ENCODE measurements at regions not wholly inside any gene's neighbourhood (a gene's known extent, or its start where the extent isn't known, plus 50 kb on each side); places are given as distances from the start of the nearest gene placed in this dataset.

DNA sequence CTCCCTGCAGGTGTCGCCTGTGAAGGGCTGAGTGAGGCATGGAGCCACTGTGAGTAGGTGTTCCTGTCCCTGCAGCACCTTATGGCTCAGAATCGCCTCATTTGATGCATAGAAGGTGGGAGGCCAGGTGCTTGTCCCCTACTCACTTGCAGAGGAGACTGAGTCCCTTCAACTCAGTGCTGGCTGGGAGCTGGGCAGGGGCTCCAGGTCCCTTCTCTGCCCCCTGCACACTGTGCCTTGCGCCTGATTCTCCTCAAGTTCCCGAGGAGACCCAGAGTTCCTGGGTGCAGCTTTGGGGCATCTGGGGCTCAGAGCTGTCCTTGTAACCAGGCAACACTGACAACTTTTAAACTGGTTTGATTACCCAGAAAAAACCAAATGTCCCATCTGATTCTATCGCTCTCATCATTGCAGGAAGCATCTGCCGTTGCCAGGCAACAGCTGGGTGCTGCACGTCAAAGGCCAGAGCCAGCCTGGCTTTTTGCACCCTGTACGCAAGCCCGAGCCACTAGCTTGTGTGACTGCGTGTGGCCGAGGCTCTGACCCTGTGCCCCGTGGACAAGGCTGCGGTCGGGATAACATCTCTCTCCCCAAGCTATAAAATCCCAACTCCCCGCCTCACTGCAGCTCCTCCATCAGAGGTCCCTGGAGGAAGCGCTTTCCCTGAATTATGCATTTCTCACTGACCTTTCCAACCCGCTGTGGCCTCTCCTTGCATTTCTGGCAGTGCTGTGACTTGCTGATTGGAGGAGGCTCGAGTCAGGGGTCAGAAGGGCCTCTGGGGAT, 130.8 kb upstream of the HDAC4 start:
- peak overlapping the region; percentile 76 for H3K27ac ChIP-seq
- no peaks in the 10 kb centered on the region for H3K9me3 ChIP-seq (ENCODE audit: low read depth)
- peak; percentile 85 for DNase-seq (ENCODE audit: low spot score)
- H4K20me1 ChIP-seq (ENCODE audit: low read depth), result no peaks in the 10 kb centered on the region
- H3K36me3 Mint-ChIP-seq, result no peaks in the 10 kb centered on the region
- peaks cover 10% of the 10 kb centered on the region for H3F3A ChIP-seq (ENCODE audit: low read depth)
- no peaks in the 10 kb centered on the region for H3K27me3 ChIP-seq
- no peaks in the 10 kb centered on the region for H3K79me2 ChIP-seq (ENCODE audit: low read depth)
- no peak overlapping the region for H3K4me3 ChIP-seq
- H3K4me3 Mint-ChIP-seq, result peak overlapping the region; percentile 70
- peak overlapping the region; percentile 93 for H3K27ac Mint-ChIP-seq
- H3K9me3 Mint-ChIP-seq, result peaks cover 20% of the 10 kb centered on the region
- H3K4me1 Mint-ChIP-seq, result peaks cover 41% of the 10 kb centered on the region
- no peak overlapping the region for H3K9ac ChIP-seq
- H2AFZ ChIP-seq (replicated peaks), result peak overlapping the region; percentile 3
- peaks cover 17% of the 10 kb centered on the region for H3K4me1 ChIP-seq
- peak overlapping the region; percentile 54 for H3K4me2 ChIP-seq
- TF ChIP-seq EZH2phosphoT487 (IDR thresholded peaks at IDR 0.05) (no peak), EZH2 (IDR thresholded peaks at IDR 0.05) (no peak)
- TF ChIP-seq, protein P1, sequence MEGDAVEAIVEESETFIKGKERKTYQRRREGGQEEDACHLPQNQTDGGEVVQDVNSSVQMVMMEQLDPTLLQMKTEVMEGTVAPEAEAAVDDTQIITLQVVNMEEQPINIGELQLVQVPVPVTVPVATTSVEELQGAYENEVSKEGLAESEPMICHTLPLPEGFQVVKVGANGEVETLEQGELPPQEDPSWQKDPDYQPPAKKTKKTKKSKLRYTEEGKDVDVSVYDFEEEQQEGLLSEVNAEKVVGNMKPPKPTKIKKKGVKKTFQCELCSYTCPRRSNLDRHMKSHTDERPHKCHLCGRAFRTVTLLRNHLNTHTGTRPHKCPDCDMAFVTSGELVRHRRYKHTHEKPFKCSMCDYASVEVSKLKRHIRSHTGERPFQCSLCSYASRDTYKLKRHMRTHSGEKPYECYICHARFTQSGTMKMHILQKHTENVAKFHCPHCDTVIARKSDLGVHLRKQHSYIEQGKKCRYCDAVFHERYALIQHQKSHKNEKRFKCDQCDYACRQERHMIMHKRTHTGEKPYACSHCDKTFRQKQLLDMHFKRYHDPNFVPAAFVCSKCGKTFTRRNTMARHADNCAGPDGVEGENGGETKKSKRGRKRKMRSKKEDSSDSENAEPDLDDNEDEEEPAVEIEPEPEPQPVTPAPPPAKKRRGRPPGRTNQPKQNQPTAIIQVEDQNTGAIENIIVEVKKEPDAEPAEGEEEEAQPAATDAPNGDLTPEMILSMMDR (IDR thresholded peaks at IDR 0.05), result no peak
- peaks cover 18% of the 10 kb centered on the region for H3K27me3 Mint-ChIP-seq (ENCODE audit: insufficient read depth, low read depth)
- H3K36me3 ChIP-seq, result no peaks in the 10 kb centered on the region

DNA sequence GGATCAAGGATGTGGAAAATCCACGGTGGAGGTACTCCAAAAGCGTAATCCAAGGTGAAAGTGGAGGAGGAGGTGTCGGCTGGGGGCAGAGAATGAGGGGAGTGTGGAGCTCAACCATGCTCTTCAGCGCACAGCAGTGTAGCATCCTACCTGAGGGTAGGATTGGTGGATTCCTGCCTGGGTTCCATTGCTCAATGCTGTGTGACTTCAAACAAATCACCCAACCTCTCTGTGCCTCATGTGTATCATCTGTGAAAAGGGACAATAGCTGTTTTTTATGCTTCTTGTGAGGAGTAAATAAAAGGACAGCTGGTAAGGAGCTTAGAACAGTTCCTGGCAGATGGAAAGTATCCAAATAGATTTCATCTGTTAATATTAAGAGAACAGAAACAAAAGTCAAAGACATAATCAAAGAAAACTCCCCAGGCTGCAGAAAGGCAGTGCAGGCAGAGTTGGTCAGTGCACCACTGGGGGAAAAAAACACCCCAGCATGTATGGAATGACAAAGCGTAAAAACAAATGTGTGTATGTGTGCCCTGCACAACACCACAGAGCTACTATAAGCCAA, 130.0 kb upstream of the HDAC4 start:
- Histone ChIP-seq H3K4me1 (peaks cover 17% of the 10 kb centered on the region), H3K9me3 (ENCODE audit: low read depth) (no peaks in the 10 kb centered on the region), H3K9ac (no peak overlapping the region), H3K36me3 (no peaks in the 10 kb centered on the region), H3K27me3 (no peaks in the 10 kb centered on the region), H3K4me2 (no peak overlapping the region), H3F3A (ENCODE audit: low read depth) (peaks cover 10% of the 10 kb centered on the region), H2AFZ (replicated peaks) (no peak overlapping the region), H4K20me1 (ENCODE audit: low read depth) (no peaks in the 10 kb centered on the region), H3K4me3 (no peak overlapping the region), H3K79me2 (ENCODE audit: low read depth) (no peaks in the 10 kb centered on the region), H3K27ac (no peak overlapping the region)
- H3K27me3 Mint-ChIP-seq (ENCODE audit: insufficient read depth, low read depth), result peaks cover 22% of the 10 kb centered on the region
- peaks cover 22% of the 10 kb centered on the region for H3K9me3 Mint-ChIP-seq
- peaks cover 1% of the 10 kb centered on the region for H3K36me3 Mint-ChIP-seq
- TF ChIP-seq EZH2phosphoT487 (IDR thresholded peaks at IDR 0.05) (no peak), EZH2 (IDR thresholded peaks at IDR 0.05) (no peak)
- TF ChIP-seq, protein P1 (IDR thresholded peaks at IDR 0.05), result no peak
- DNase-seq (ENCODE audit: low spot score), result no peak
- H3K27ac Mint-ChIP-seq, result no peak overlapping the region
- H3K4me1 Mint-ChIP-seq, result peaks cover 40% of the 10 kb centered on the region
- peak overlapping the region; percentile 16 for H3K4me3 Mint-ChIP-seq

DNA sequence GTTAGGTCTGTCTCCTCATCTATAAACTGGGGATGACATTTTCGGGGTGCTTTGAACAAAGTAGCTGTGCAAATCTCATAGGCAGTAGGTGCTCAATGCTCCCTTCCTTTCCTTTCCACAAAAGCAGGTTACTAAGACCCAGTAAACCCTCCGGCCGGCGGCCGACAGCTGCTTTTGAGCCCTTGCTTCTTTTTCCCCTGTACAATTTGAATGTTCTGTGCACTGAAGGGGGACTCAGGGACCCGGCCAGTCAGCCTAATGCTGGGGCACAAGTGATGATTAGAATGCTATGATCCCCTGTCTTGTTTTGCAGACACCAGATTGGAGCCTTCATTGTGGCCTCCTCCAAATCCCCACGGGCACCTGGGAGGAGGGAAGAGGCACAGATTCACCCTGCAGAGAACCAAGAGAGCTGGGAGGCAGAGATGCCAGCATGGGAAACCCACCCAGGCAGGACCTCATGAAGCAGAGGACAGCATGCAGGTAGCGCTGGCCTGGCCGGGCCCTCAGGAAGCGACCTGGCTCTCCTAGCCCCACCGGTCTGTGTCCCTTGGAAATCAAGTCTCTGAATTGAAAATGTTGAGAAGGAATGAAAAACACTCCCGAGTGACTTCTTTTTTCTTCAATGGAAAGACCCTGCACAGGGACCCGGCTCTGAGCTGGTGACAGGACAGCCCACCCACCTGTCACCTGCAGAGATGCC, 128.6 kb upstream of the HDAC4 start:
- H4K20me1 ChIP-seq (ENCODE audit: low read depth), result no peaks in the 10 kb centered on the region
- H3K36me3 Mint-ChIP-seq, result peaks cover 1% of the 10 kb centered on the region
- no peak for DNase-seq (ENCODE audit: low spot score)
- no peak overlapping the region for H3K4me2 ChIP-seq
- H3K9me3 Mint-ChIP-seq, result peaks cover 18% of the 10 kb centered on the region
- H3K4me1 ChIP-seq, result peaks cover 17% of the 10 kb centered on the region
- peak overlapping the region; percentile 50 for H3K27ac Mint-ChIP-seq
- no peak overlapping the region for H3K27ac ChIP-seq
- TF ChIP-seq EZH2 (IDR thresholded peaks at IDR 0.05), result no peak
- TF ChIP-seq EZH2phosphoT487 (IDR thresholded peaks at IDR 0.05), result no peak
- TF ChIP-seq, protein P1 (IDR thresholded peaks at IDR 0.05), result no peak
- no peaks in the 10 kb centered on the region for H3K27me3 ChIP-seq
- no peaks in the 10 kb centered on the region for H3K9me3 ChIP-seq (ENCODE audit: low read depth)
- H3F3A ChIP-seq (ENCODE audit: low read depth), result peaks cover 10% of the 10 kb centered on the region
- H3K9ac ChIP-seq, result no peak overlapping the region
- peaks cover 40% of the 10 kb centered on the region for H3K4me1 Mint-ChIP-seq
- H3K36me3 ChIP-seq, result no peaks in the 10 kb centered on the region
- no peak overlapping the region for H3K4me3 ChIP-seq
- H2AFZ ChIP-seq (replicated peaks), result no peak overlapping the region
- H3K79me2 ChIP-seq (ENCODE audit: low read depth), result no peaks in the 10 kb centered on the region
- no peak overlapping the region for H3K4me3 Mint-ChIP-seq
- H3K27me3 Mint-ChIP-seq (ENCODE audit: insufficient read depth, low read depth), result peaks cover 17% of the 10 kb centered on the region

Data from neural progenitor cell (in vitro differentiated cells).